Activated CD8-positive, alpha-beta memory T cell treated with anti-CD3 and anti-CD28 coated beads, Interleukin-2, amount 10 ng/mL, durations not matched to agents 7 days and 5 days (primary cell): ENCODE measurements at regions not wholly inside any gene's neighbourhood (a gene's known extent, or its start where the extent isn't known, plus 50 kb on each side); places are given as distances from the start of the nearest gene placed in this dataset.

Experiments used
- ATAC-seq: fragments of 150-1000 bp; cut with Tn5 transposase; one replicate; pipeline ENCODE4 v1.10.0; 2021; ENCODE audit warnings: moderate library complexity
- CTCF ChIA-PET: fragments of 350-600 bp; sonication (Branson Sonifier 250); formaldehyde crosslinking; loops from one replicate; lab custom pipeline; 2021; ENCODE audit warnings: antibody characterized with exemption; lab: Charles Lee
- DNase-seq: peaks from one replicate; pipeline ENCODE4 v3.0.0-alpha.2; 2020
- H3K27ac Mint-ChIP-seq: one replicate; pipeline ENCODE4 v1.8.0; 2021; ENCODE audit warnings: mild to moderate bottlenecking, mixed read lengths
- H3K27me3 Mint-ChIP-seq: one replicate; pipeline ENCODE4 v1.8.0; 2021; ENCODE audit warnings: mixed read lengths
- H3K36me3 Mint-ChIP-seq: one replicate; pipeline ENCODE4 v1.8.0; 2021; ENCODE audit warnings: mild to moderate bottlenecking, mixed read lengths
- H3K4me1 Mint-ChIP-seq: one replicate; pipeline ENCODE4 v1.8.0; 2021; ENCODE audit warnings: mixed read lengths
- H3K4me3 Mint-ChIP-seq: one replicate; pipeline ENCODE4 v1.8.0; 2021; ENCODE audit warnings: mild to moderate bottlenecking, moderate library complexity, mixed read lengths
- H3K9me3 Mint-ChIP-seq: one replicate; pipeline ENCODE4 v1.8.0; 2022; ENCODE audit warnings: low read depth, mixed read lengths

DNA sequence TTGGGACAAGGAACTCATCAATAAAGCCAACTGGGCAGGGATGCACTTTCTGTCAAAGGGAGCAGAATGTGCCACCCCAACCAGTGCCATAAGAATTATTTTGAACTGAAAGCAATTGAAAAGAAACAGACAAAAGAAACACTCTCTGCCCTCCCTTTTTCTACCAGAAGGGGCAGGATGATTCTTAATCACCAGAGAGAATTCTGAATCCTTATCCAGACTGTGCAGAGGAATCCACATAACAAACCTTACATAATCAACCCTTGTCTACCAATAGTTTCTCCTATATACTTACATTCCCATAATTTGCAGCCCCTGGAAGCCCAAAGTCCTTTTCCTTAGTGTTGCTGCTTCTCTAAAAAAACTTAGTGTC lies 520.7 kb upstream of the NBEA start:
- CTCF ChIA-PET, result no interaction called here
- H3K27me3 Mint-ChIP-seq, result no peaks in the 10 kb centered on the region
- no peaks in the 10 kb centered on the region for H3K4me1 Mint-ChIP-seq
- peaks cover 5% of the 10 kb centered on the region for H3K9me3 Mint-ChIP-seq
- no peak overlapping the region for H3K27ac Mint-ChIP-seq
- ATAC-seq (no peak), DNase-seq (no peak)
- no peaks in the 10 kb centered on the region for H3K36me3 Mint-ChIP-seq
- H3K4me3 Mint-ChIP-seq, result no peak overlapping the region

DNA sequence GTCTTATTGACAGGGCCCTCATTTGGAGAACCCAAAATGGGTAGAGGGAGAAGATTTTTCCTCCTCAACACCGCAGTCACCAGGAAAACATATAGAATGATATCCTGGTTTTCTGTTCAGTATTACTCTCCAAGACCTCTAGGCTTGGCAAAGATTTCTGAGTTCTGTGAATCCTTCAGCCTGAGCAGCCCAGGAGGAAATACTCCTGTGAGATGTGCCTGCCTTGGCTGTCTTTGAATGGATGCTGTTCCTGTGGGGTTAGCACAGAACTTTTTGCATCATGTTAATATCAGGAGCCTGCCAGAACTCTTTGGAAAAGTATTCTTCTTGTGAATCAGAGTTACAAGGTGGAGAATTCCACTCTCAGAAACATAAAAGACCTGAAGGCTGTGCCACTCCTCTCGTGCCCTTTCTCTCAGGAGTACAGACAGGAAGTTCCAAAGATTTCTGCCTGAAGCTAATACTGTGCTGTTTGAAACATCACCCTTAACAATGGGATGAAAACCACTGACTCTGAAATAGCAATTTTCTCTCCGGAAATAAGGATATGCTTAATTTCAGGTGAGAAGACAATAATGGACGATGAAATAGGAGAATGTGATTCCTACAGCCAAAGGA lies 520.1 kb upstream of the NBEA start:
- ATAC-seq, result no peak
- CTCF ChIA-PET, result no interaction called here
- H3K27me3 Mint-ChIP-seq, result no peaks in the 10 kb centered on the region

DNA sequence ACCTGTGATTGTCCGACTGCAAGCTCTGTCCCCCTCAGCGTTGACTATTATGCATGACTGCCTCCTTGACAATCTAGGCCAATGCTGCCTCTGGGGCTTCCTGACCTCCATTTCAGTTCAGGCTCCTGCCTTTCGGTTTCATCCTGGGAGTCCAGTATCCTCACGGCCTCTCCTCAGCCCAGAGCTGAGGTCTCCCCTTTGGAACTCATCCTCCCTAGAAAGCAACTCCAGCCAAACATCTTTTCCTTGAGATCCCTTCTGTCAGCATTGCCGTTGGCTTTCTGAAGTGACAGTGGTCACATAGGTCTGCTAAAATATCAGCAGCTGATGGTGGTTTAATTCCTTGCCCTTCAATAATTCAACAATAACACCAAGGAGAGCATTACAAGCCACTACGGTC lies 519.1 kb upstream of the NBEA start:
- Mint-ChIP-seq H3K4me3 (no peak overlapping the region), H3K36me3 (no peaks in the 10 kb centered on the region), H3K27ac (no peak overlapping the region), H3K27me3 (no peaks in the 10 kb centered on the region), H3K9me3 (peaks cover 5% of the 10 kb centered on the region), H3K4me1 (no peaks in the 10 kb centered on the region)
- CTCF ChIA-PET, result no interaction called here
- no peak for DNase-seq
- ATAC-seq, result no peak

More for the DNA sequence above, 520.1 kb upstream of the NBEA start:
- Mint-ChIP-seq H3K9me3 (peaks cover 5% of the 10 kb centered on the region), H3K27ac (no peak overlapping the region), H3K36me3 (no peaks in the 10 kb centered on the region), H3K4me1 (no peaks in the 10 kb centered on the region), H3K4me3 (no peak overlapping the region)
- no peak for DNase-seq

DNA sequence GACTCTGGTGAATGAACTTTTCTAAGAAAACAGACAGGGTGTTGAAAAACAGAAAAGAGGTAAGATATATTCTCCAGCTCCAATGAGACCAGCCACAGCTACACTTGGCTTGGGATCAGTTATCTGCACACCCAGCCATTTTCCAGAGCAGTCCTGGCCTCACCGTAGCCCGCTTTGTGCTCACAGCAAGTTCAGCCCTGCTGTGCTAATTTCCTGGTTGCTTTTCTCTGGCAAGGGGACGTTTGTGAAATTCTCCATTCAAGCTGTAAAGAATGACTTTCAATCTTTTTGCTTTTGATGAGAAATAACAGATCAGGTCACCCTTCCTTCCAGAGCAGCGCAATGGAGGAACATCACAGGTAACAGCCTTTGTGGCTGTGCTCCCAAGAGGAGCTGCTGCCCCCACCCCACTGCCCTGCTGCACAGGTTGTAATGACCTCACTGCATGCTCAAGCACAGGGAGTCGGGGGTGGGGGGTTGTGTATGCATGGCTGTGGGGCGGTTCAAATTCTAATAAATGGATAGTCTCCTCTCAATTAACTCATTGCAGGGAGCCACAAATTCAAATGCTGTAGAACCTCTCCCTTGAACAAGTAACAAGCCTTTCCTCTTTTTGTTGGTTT lies 516.6 kb upstream of the NBEA start:
- Mint-ChIP-seq H3K4me1 (no peaks in the 10 kb centered on the region), H3K36me3 (no peaks in the 10 kb centered on the region), H3K27ac (no peak overlapping the region), H3K4me3 (no peak overlapping the region), H3K9me3 (peaks cover 5% of the 10 kb centered on the region), H3K27me3 (no peaks in the 10 kb centered on the region)
- CTCF ChIA-PET, result no interaction called here
- DNase-seq (no peak), ATAC-seq (no peak)

DNA sequence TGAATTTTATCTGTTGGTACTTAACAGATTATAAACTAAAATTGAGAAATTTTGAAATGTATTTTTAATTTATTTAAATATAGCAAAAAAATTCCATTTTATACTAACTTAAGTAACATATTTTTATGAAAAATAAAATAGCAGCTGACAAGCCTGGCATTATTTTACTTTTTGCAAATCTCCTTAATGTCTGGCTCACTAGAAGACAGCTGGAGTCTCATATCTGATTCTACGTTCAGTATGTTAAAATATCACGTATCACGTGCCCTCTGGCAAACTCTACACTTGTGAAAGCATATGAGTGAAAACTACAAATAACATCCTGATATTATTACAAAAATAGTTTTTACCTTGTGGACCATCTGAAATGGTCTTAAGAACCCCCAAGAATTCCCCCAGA lies 513.2 kb upstream of the NBEA start:
- Mint-ChIP-seq H3K4me3 (no peak overlapping the region), H3K36me3 (no peaks in the 10 kb centered on the region), H3K9me3 (peaks cover 5% of the 10 kb centered on the region), H3K27ac (no peak overlapping the region), H3K4me1 (no peaks in the 10 kb centered on the region), H3K27me3 (no peaks in the 10 kb centered on the region)
- CTCF ChIA-PET, result no interaction called here
- ATAC-seq (no peak), DNase-seq (no peak)

DNA sequence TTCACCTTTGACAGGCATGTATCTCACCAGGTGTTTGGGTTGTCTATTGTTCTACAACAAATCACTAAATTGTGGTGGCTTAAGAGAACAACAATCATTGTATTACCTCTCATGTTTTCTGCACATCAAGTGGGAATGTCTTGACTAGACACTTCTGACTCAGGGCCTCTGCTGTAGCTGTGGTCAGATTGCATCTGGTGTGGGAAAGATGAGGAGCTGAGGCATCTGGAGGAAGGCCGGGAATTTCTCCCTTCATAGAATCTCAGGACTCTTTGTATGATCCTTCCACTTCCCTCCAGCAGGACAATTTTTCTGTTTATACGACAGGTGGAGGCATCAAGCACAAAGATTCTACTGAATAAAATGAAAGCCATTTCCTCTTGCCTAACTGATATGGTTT lies 511.8 kb upstream of the NBEA start:
- Mint-ChIP-seq H3K9me3 (peaks cover 5% of the 10 kb centered on the region), H3K4me3 (no peak overlapping the region), H3K36me3 (no peaks in the 10 kb centered on the region), H3K27me3 (no peaks in the 10 kb centered on the region), H3K27ac (no peak overlapping the region), H3K4me1 (no peaks in the 10 kb centered on the region)
- CTCF ChIA-PET, result no interaction called here
- DNase-seq (no peak), ATAC-seq (no peak)

DNA sequence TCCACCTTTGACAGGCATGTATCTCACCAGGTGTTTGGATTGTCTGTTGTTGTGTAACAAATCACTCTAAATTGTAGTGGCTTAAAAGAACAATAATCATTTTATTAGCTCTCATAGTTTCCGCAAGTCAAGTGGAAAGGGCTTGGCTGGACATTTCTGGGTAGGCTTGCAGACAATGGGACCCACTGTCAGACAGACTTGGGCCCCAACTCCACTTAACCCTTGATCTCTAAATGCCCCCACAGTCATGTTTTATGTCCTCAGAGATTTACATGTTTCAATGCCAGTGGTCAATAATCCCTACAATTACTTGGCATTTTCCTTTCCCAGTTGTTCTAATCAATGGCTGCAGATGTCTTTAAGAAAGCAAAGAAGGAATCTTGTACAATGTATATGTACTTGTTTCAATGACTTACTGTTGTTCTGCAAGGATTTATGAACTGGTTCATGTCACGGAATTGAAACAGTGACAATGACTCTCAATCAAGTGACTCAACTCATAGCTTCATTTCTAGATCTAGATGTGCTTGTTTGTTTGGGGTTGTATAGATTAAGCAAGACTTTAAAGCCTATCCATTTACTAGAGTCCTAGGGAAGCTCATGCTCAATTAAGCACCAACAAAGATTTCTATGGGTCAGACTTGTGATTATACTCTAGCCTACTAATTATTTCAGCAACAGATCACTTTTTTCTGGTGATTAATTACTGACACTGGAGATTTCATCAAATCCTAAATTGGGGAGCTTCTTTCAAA lies 510.1 kb upstream of the NBEA start:
- Mint-ChIP-seq H3K27ac (no peak overlapping the region), H3K27me3 (no peaks in the 10 kb centered on the region), H3K4me1 (no peaks in the 10 kb centered on the region), H3K4me3 (no peak overlapping the region), H3K36me3 (no peaks in the 10 kb centered on the region), H3K9me3 (no peaks in the 10 kb centered on the region)
- CTCF ChIA-PET, result no interaction called here
- ATAC-seq (no peak), DNase-seq (no peak)

DNA sequence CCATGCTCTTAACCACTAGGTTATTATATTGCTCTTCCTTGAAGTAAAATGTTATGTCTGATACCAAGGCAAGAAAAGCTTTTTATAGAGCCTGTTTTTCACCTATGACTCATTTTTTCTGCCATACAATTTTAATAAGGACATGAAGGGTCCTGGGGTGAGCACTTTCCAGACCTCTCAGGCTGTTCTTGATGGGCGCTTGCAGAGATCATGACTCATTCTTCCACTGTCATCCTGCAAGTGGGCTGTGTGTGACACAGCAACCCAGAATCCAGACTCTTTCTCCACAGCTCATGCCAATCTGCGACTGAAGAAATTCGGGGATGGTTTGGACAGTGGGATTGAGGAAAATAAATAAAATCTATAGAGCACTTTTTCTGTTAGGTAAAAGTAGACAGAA lies 506.7 kb upstream of the NBEA start:
- DNase-seq, result no peak
- Mint-ChIP-seq H3K9me3 (no peaks in the 10 kb centered on the region), H3K4me1 (no peaks in the 10 kb centered on the region), H3K36me3 (no peaks in the 10 kb centered on the region), H3K4me3 (no peak overlapping the region), H3K27me3 (no peaks in the 10 kb centered on the region), H3K27ac (no peak overlapping the region)
- CTCF ChIA-PET, result no interaction called here
- no peak for ATAC-seq

DNA sequence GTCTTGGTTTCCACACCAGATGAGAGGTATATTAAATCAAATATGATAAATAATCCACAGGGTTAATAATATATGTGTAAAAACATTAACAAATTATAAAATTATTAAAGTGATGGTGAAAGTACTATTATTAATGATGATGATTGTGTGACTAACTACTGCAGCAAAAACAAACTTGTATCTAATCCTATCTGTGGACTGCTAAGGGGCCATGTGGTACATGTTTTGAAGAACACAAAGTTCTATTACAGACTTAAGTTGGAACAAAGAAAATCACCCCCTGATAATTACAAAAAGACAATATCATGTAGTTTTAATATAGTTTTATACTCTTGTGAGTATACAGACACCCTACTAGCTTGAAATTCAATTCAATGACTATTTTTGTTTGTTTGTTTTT lies 504.2 kb upstream of the NBEA start:
- Mint-ChIP-seq H3K4me1 (no peaks in the 10 kb centered on the region), H3K36me3 (no peaks in the 10 kb centered on the region), H3K27ac (no peak overlapping the region), H3K9me3 (no peaks in the 10 kb centered on the region), H3K27me3 (no peaks in the 10 kb centered on the region), H3K4me3 (no peak overlapping the region)
- ATAC-seq, result no peak
- CTCF ChIA-PET, result no interaction called here
- no peak for DNase-seq

DNA sequence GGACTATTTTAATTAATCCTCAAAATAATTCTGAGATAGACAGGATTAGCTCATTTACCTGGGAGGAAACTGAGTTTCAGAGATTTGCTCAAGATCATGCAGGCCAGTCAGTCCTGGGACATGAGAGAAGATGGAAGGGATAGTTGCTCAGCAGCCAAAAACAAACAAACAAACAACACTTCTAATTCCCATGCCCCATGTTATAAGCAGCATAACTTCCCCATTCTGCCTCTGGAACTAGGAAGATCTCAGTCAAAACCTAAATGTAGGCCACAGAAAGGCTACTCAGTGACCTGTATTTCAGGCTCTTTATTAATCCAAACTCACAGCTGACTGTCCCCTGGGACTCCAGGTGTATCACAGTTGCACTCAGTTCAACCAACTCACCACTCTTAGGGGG lies 489.2 kb upstream of the NBEA start:
- H3K4me1 Mint-ChIP-seq, result no peaks in the 10 kb centered on the region
- H3K4me3 Mint-ChIP-seq, result no peak overlapping the region
- no peaks in the 10 kb centered on the region for H3K36me3 Mint-ChIP-seq
- H3K27me3 Mint-ChIP-seq, result no peaks in the 10 kb centered on the region
- H3K27ac Mint-ChIP-seq, result no peak overlapping the region
- peaks cover 11% of the 10 kb centered on the region for H3K9me3 Mint-ChIP-seq
- CTCF ChIA-PET, result no interaction called here
- DNase-seq (no peak), ATAC-seq (no peak)

DNA sequence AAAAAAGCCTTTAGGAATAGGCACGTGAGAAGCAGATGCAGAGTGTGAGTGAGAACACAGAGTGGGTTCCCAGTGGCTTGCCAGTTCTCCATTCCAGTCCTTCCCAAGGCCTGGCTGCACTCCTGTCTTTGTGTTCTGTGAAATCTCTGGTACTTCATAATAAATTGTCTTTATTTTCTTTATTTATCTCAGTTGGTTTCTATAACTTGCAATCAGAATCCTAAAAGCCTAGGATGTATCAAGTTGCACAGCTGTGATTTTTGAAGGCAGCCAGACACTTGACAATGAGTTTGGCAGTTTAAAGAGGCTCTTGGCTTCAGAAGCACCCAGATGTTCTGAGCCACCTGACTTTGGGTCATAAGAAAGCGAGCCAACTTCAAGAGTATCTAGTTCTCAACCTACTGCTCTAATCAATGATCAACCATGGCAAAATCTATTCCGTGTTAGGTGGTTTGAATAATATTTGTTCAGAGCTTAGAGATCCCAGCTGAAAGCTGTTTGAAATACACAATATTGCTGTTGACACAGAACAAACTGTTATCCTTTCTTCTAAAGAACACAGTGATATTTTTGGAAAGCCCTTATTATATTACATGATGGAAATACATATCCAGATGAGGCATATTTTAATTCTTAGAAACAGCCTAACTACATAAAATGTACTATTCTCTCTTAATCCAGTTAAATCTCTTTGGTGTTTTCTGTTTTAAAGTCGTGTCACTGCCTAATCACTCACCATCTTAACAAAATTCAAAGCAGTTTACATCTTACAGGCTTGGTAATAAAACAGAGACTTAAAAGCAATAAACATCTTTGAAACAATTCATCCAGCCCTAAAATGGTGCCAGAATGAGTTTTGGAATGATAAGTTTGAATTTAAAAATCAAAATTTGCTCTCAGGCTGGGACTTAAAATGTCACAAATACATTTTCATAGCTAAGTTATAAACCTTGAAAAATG lies 483.0 kb upstream of the NBEA start:
- Mint-ChIP-seq H3K4me3 (no peak overlapping the region), H3K4me1 (no peaks in the 10 kb centered on the region), H3K27ac (no peak overlapping the region), H3K27me3 (no peaks in the 10 kb centered on the region), H3K9me3 (peaks cover 6% of the 10 kb centered on the region), H3K36me3 (no peaks in the 10 kb centered on the region)
- ATAC-seq (no peak), DNase-seq (no peak)
- CTCF ChIA-PET, result no interaction called here

DNA sequence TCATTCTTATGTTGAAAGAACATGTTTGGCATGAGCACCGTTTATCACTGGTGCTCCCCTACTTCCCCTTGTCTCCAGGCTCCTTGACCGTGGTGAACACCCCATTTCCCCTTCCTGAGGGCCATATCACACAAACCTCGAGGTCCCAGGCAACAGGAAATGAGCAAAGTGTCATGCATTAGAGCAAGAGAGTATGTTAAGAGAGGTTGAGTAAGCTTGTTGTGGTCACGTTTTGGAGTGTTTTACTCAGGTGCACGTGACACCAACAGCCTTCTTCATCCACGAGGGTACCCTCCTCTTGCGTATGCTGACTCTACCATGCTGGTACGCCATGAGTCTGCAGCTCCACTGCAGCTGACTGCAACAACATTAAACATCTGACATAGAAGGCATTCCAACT lies 482.2 kb upstream of the NBEA start:
- Mint-ChIP-seq H3K36me3 (no peaks in the 10 kb centered on the region), H3K4me1 (no peaks in the 10 kb centered on the region), H3K9me3 (peaks cover 4% of the 10 kb centered on the region), H3K27ac (no peak overlapping the region), H3K27me3 (no peaks in the 10 kb centered on the region), H3K4me3 (no peak overlapping the region)
- CTCF ChIA-PET, result no interaction called here
- ATAC-seq (no peak), DNase-seq (no peak)

DNA sequence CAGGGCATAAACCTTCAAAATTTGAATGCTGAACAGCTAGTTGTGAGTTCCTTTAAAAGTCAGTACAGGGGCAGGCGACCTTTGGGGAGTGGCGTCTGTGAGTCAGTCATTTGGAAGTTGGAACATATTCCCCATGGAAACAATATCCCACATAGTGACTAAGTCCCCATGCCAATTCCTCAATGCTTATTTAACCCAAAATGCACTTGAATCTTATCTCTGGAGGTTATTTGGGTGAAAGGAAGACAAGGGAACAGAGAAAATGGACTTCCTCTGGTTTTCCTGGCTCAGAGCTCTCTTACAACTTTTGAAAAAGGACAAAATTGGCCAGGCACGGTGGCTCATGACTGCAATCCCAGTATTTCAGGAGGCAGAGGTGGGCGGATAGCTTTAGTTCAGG lies 479.2 kb upstream of the NBEA start:
- Mint-ChIP-seq H3K27ac (no peak overlapping the region), H3K4me1 (no peaks in the 10 kb centered on the region), H3K27me3 (no peaks in the 10 kb centered on the region), H3K36me3 (no peaks in the 10 kb centered on the region), H3K4me3 (no peak overlapping the region), H3K9me3 (peaks cover under 1% of the 10 kb centered on the region)
- DNase-seq, result no peak
- CTCF ChIA-PET, result no interaction called here
- ATAC-seq, result no peak
